ENCODE measurements at regions not wholly inside any gene's neighbourhood (a gene's known extent, or its start where the extent isn't known, plus 50 kb on each side); places are given as distances from the start of the nearest gene placed in this dataset.

DNA sequence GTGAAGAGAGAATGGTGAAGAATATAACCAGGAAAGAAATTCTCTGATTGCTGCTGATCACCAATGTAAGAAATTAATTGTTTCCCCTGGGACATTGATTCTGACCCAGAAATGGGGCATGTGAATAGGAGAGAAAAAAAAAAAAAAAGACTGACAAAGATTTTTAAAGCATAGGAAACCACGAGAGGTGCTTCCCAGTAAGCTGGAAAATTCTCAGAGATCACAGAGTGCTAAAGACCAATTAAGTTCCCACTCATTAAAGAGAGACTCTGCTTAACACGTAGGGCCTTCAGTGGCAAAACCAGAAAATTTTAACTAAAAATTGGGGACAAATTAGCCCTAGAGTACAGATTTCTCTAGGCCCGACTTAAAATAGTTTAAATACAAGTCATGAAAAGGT, 604.4 kb downstream of the ARAP2 start:
- H3K36me3 ChIP-seq = no peaks in the 10 kb centered on the region
- no peaks in the 10 kb centered on the region for H3K4me1 ChIP-seq
- H3K27me3 ChIP-seq = no peaks in the 10 kb centered on the region
- H3K4me3 ChIP-seq (ENCODE audit: low read depth, low read length) = no peak overlapping the region
- H3K9me3 ChIP-seq = no peaks in the 10 kb centered on the region
- no peak for DNase-seq
- TF ChIP-seq, protein P1, sequence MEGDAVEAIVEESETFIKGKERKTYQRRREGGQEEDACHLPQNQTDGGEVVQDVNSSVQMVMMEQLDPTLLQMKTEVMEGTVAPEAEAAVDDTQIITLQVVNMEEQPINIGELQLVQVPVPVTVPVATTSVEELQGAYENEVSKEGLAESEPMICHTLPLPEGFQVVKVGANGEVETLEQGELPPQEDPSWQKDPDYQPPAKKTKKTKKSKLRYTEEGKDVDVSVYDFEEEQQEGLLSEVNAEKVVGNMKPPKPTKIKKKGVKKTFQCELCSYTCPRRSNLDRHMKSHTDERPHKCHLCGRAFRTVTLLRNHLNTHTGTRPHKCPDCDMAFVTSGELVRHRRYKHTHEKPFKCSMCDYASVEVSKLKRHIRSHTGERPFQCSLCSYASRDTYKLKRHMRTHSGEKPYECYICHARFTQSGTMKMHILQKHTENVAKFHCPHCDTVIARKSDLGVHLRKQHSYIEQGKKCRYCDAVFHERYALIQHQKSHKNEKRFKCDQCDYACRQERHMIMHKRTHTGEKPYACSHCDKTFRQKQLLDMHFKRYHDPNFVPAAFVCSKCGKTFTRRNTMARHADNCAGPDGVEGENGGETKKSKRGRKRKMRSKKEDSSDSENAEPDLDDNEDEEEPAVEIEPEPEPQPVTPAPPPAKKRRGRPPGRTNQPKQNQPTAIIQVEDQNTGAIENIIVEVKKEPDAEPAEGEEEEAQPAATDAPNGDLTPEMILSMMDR (IDR thresholded peaks at IDR 0.05; ENCODE audit: low read depth, low read length) = no peak

DNA sequence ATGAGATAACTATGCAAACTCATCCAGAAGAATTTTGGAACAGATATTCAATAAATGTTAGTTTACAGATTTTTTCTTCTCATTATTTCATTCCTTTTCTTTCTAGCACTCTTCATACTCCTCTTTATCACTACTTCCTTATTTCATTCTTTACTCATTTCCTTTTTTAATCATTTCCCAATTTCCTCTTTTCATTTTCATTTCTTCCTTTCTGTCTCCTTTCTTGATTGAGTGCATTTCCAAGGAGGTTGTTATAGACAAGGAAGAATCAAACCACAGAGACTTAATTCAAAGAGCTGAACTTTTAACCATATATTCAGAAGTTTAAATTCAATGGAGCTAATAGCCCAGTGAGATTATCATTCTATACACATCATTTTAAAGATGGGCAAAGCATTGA, 600.7 kb downstream of the ARAP2 start:
- TF ChIP-seq, protein P1 (IDR thresholded peaks at IDR 0.05; ENCODE audit: low read depth, low read length) = no peak
- Histone ChIP-seq H3K36me3 (no peaks in the 10 kb centered on the region), H3K27me3 (no peaks in the 10 kb centered on the region), H3K4me3 (ENCODE audit: low read depth, low read length) (no peak overlapping the region), H3K9me3 (no peaks in the 10 kb centered on the region), H3K4me1 (no peaks in the 10 kb centered on the region)
- no peak for DNase-seq

DNA sequence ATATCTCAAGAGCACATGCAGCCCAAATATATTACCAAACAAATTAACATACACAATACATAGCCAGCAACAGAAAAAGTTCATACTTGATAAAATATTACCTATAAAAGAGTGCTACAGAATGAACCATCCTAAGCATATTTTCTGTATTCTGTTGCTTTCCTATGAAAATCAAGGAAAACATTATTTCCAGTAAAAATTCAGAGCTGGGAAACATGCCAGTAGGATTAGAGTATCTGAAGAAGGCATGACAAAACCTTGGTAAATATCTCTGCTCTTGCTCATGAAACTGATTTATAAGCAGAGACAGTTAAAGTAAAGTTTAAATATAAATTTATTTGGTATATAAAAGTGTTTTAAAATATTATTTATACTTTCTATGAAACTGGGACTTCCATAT, 599.7 kb downstream of the ARAP2 start:
- Histone ChIP-seq H3K4me1 (no peaks in the 10 kb centered on the region), H3K36me3 (no peaks in the 10 kb centered on the region), H3K9me3 (no peaks in the 10 kb centered on the region), H3K27me3 (no peaks in the 10 kb centered on the region), H3K4me3 (ENCODE audit: low read depth, low read length) (no peak overlapping the region)
- TF ChIP-seq, protein P1 (IDR thresholded peaks at IDR 0.05; ENCODE audit: low read depth, low read length) = no peak
- no peak for DNase-seq

DNA sequence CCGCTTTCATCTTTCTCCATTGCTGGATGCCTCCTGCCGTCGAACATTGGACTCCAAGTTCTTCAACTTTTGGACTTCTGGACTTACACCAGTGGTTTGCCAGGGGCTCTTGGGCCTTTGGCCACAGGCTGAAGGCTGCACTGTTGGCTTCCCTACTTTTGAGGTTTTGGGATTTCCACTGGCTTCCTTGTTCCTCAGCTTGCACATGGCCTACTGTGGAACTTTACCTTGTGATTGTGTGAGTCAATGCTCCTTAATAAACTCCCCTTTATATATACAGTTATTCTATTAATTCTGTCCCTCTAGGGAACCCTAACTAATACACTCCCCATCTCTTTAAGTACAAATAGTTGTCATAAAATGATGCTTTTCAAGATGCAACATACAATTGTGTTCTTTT, 595.3 kb downstream of the ARAP2 start:
- TF ChIP-seq, protein P1 (IDR thresholded peaks at IDR 0.05; ENCODE audit: low read depth, low read length) = no peak
- H3K4me3 ChIP-seq (ENCODE audit: low read depth, low read length) = no peak overlapping the region

DNA sequence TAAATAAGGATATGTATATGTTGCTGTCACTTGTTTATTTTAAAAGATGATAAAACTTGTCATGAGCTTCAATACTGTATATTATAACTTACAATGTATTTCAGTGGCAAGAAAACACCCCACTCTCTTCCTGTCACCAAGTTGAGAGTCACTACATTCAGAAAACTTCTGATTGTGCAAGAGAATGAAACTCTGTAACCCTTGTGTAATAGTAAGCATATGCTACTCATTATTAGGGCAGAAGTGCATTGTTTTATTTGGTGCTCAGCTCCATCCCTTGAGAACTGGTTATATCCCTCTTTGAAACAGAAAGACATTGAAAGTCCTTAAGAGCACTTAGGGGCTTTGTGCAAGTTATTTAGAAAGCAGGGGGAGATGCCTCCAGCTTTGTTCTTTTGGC, 594.5 kb downstream of the ARAP2 start:
- Histone ChIP-seq H3K27me3 (no peaks in the 10 kb centered on the region), H3K4me3 (ENCODE audit: low read depth, low read length) (no peak overlapping the region), H3K36me3 (no peaks in the 10 kb centered on the region), H3K4me1 (no peaks in the 10 kb centered on the region), H3K9me3 (no peaks in the 10 kb centered on the region; the same call in 1 of the 2 replicates)
- TF ChIP-seq, protein P1 (IDR thresholded peaks at IDR 0.05; ENCODE audit: low read depth, low read length) = no peak
- no peak for DNase-seq

More for the DNA sequence above, 595.3 kb downstream of the ARAP2 start:
- no peak for DNase-seq
- Histone ChIP-seq H3K9me3 (no peaks in the 10 kb centered on the region), H3K36me3 (no peaks in the 10 kb centered on the region), H3K4me1 (no peaks in the 10 kb centered on the region), H3K27me3 (no peaks in the 10 kb centered on the region)

DNA sequence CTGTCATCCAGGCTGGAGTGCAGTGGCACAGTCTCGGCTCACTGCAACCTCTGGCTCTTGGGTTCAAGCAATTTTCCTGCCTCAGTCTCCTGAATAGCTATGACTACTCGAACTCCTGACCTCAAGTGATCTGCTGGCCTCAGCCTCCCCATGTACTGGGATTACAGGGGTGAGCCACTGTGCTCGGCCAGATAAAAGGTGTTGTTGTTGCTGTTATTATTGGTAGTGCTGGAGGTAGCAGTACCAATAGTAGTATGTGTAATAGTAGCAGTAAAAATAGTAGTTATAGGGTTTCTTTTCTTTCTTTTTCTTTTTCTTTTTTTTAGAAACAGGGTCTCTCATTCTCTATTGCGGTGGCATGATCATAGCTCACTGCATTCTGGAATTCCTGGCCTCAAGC, 592.1 kb downstream of the ARAP2 start:
- Histone ChIP-seq H3K9me3 (no peaks in the 10 kb centered on the region; the same call in 1 of the 2 replicates), H3K4me3 (ENCODE audit: low read depth, low read length) (no peak overlapping the region), H3K36me3 (no peaks in the 10 kb centered on the region), H3K4me1 (no peaks in the 10 kb centered on the region), H3K27me3 (no peaks in the 10 kb centered on the region)
- TF ChIP-seq, protein P1 (IDR thresholded peaks at IDR 0.05; ENCODE audit: low read depth, low read length) = no peak
- no peak for DNase-seq

All from BE2C (cell line).